ENCODE measurements at regions not wholly inside any gene's neighbourhood (a gene's known extent, or its start where the extent isn't known, plus 50 kb on each side); places are given as distances from the start of the nearest gene placed in this dataset.
"Not testable (repeated sequence)": the region's sequence is repeated elsewhere in the genome, so short reads cannot be mapped to it uniquely, and the experiment has no call there.

- TF ChIP-seq CTCF (IDR thresholded peaks at IDR 0.05) (no peak), EP300 (IDR thresholded peaks at IDR 0.05) (no peak), POLR2A (IDR thresholded peaks at IDR 0.05) (no peak)
- Histone ChIP-seq H3K27me3 (no peaks in the 10 kb centered on the region), H3K27ac (no peak overlapping the region), H3K9me3 (no peaks in the 10 kb centered on the region), H3K4me3 (no peak overlapping the region), H3K36me3 (no peaks in the 10 kb centered on the region), H3K4me1 (ENCODE audit: insufficient read depth) (no peaks in the 10 kb centered on the region)
- 88 to 93% (median 92%) methylated on average over 1 of the region's 1 CpG for WGBS, 3 donors
- intact Hi-C loops (cut with DNase I), result no loop called here
- DNase-seq, result no peak
Observed at GRCh38 chr9:3646226-3646625, 120.4 kb upstream of the RFX3 start.

- 97 to 99% (median 98%) methylated on average over 6 of the region's 6 CpGs for WGBS, 3 donors
- H3K4me3 ChIP-seq; H3K4me1 ChIP-seq (ENCODE audit: insufficient read depth); DNase-seq; H3K27ac ChIP-seq; H3K27me3 ChIP-seq; H3K9me3 ChIP-seq; intact Hi-C loops (cut with DNase I); H3K36me3 ChIP-seq: not testable (repeated sequence)
Observed at GRCh38 chr9:3642075-3642474, 116.3 kb upstream of the RFX3 start.

GRCh38 chr9:3629495-3629894, 103.7 kb upstream of the RFX3 start:
- H3K27ac ChIP-seq, result no peak overlapping the region
- no peaks in the 10 kb centered on the region for H3K4me1 ChIP-seq (ENCODE audit: insufficient read depth)
- TF ChIP-seq EP300 (IDR thresholded peaks at IDR 0.05), result no peak
- no peak for TF ChIP-seq POLR2A (IDR thresholded peaks at IDR 0.05)
- TF ChIP-seq CTCF (IDR thresholded peaks at IDR 0.05), result no peak
- H3K4me3 ChIP-seq, result no peak overlapping the region
- H3K27me3 ChIP-seq, result no peaks in the 10 kb centered on the region
- no peak for DNase-seq
- no peaks in the 10 kb centered on the region for H3K36me3 ChIP-seq
- intact Hi-C loops (cut with DNase I), result no loop called here
- WGBS, 3 donors, result 39 to 57% (median 45%) methylated on average over 1 of the region's 1 CpG
- H3K9me3 ChIP-seq, result no peaks in the 10 kb centered on the region

GRCh38 chr9:3628239-3628638, 102.4 kb upstream of the RFX3 start:
- Histone ChIP-seq H3K27ac (no peak overlapping the region), H3K27me3 (no peaks in the 10 kb centered on the region), H3K4me3 (no peak overlapping the region), H3K4me1 (ENCODE audit: insufficient read depth) (no peaks in the 10 kb centered on the region), H3K9me3 (no peaks in the 10 kb centered on the region), H3K36me3 (no peaks in the 10 kb centered on the region)
- TF ChIP-seq EP300 (IDR thresholded peaks at IDR 0.05) (no peak), POLR2A (IDR thresholded peaks at IDR 0.05) (no peak), CTCF (IDR thresholded peaks at IDR 0.05) (no peak)
- no peak for DNase-seq
- intact Hi-C loops (cut with DNase I), result no loop called here

GRCh38 chr9:3608011-3608410, 82.2 kb upstream of the RFX3 start:
- Histone ChIP-seq H3K4me3 (no peak overlapping the region), H3K36me3 (no peaks in the 10 kb centered on the region), H3K9me3 (no peaks in the 10 kb centered on the region), H3K27me3 (peaks cover 3% of the 10 kb centered on the region), H3K4me1 (ENCODE audit: insufficient read depth) (no peaks in the 10 kb centered on the region), H3K27ac (no peak overlapping the region)
- 78 to 84% (median 83%) methylated on average over 5 of the region's 5 CpGs for WGBS, 3 donors
- DNase-seq, result no peak
- TF ChIP-seq EP300 (IDR thresholded peaks at IDR 0.05) (no peak), POLR2A (IDR thresholded peaks at IDR 0.05) (no peak)
- intact Hi-C loops (cut with DNase I), result no loop called here

- intact Hi-C loops (cut with DNase I), result no loop called here
- Histone ChIP-seq H3K27ac (no peak overlapping the region), H3K4me3 (no peak overlapping the region), H3K9me3 (no peaks in the 10 kb centered on the region), H3K36me3 (no peaks in the 10 kb centered on the region), H3K27me3 (no peaks in the 10 kb centered on the region), H3K4me1 (ENCODE audit: insufficient read depth) (no peaks in the 10 kb centered on the region)
- 85 to 91% (median 91%) methylated on average over 3 of the region's 3 CpGs for WGBS, 3 donors
- TF ChIP-seq POLR2A (IDR thresholded peaks at IDR 0.05), result no peak
- TF ChIP-seq EP300 (IDR thresholded peaks at IDR 0.05), result no peak
- no peak for TF ChIP-seq CTCF (IDR thresholded peaks at IDR 0.05)
- no peak for DNase-seq
Observed at GRCh38 chr9:3600672-3601071, 74.9 kb upstream of the RFX3 start.

Measured in ovary (tissue), 7 donors.